Gastroesophageal sphincter (tissue), 3 donors: ENCODE measurements at regions not wholly inside any gene's neighbourhood (a gene's known extent, or its start where the extent isn't known, plus 50 kb on each side); places are given as distances from the start of the nearest gene placed in this dataset.

ENCODE experiments used
- CTCF ChIP-seq, 4 experiments: fragments of 200-600 bp in 2 of 4; fragments of 450-650 bp in 2 of 4; sonication (generic) in 1 of 4; IDR thresholded peaks; one replicate each; pipeline ENCODE4 v1.5.1; 2017 to 2019; ENCODE audit warnings: antibody characterized with exemption in 4 of 4, mild to moderate bottlenecking in 2 of 4, moderate library complexity in 2 of 4
- EP300 ChIP-seq: sonication (generic); formaldehyde crosslinking; IDR thresholded peaks from one replicate; pipeline ENCODE4 v1.6.1; 2017; ENCODE audit warnings: antibody characterized with exemption, mild to moderate bottlenecking
- POLR2A ChIP-seq, 2 donors: fragments of 450-650 bp; IDR thresholded peaks; one replicate each; pipeline ENCODE4 v1.6.1; 2017; ENCODE audit warnings: antibody characterized with exemption in 2 of 2, mild to moderate bottlenecking in 2 of 2, moderate library complexity in 1 of 2
- POLR2AphosphoS5 ChIP-seq: sonication (generic); formaldehyde crosslinking; IDR thresholded peaks from one replicate; pipeline ENCODE4 v1.6.1; 2017; ENCODE audit warnings: antibody characterized with exemption

- no peak for TF ChIP-seq EP300
- no peak for TF ChIP-seq CTCF (IDR thresholded peaks at IDR 0.05)
- TF ChIP-seq POLR2AphosphoS5, result no peak
- TF ChIP-seq POLR2A (IDR thresholded peaks at IDR 0.05), result no peak
These were observed 74.9 kb upstream of the ARL4C start for GRCh38 chr2:234571620-234572407.
